ENCODE measurements at regions not wholly inside any gene's neighbourhood (a gene's known extent, or its start where the extent isn't known, plus 50 kb on each side); places are given as distances from the start of the nearest gene placed in this dataset.

DNA sequence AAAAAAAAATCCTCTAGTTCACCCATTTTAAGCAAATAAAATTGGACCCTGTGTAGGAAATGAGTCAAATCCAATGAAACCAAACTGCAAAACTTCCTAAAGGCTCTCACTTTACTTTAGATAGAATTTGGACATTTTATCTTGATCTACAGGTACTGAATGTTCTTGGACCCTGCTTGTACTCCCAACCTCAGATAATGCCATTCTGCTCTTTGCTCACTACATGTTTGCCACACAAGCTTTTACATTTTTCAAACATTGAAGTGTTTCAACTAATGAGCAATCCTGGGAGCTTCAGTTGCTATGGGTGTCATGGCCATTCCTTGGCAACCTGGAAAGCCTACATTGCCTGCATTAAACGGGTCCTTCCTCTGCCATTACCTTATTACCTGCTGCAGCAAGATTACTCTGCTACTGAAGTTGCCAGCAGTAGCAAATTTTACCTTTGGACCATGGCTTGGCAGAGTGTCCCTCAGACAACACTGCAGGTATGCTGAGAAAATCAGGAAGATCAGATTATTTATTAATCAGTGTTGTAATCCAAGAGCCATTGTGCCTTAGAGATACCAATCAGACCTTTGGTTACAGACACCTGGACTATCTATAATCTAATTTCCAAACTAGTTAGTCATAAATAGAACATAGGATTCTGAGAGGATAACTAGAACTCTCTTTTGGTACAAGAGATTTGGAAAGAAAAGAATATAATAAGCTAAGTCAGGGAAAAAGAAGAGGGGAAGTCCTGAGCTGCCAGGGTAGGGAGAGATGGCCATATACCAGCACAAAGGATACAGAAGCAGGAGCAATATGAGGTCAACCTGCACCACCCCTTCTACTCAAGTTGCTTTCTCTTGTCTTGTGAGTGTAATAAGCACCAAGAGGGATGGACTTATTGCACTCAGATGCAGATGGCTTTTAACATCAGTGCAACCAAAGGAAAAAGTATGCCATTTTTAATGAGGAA is 293.3 kb upstream of the TFPI start:
- DNase-seq (ENCODE audit: insufficient read length, low spot score) (no peak), FAIRE-seq (no peak)
- TF ChIP-seq, protein P1, sequence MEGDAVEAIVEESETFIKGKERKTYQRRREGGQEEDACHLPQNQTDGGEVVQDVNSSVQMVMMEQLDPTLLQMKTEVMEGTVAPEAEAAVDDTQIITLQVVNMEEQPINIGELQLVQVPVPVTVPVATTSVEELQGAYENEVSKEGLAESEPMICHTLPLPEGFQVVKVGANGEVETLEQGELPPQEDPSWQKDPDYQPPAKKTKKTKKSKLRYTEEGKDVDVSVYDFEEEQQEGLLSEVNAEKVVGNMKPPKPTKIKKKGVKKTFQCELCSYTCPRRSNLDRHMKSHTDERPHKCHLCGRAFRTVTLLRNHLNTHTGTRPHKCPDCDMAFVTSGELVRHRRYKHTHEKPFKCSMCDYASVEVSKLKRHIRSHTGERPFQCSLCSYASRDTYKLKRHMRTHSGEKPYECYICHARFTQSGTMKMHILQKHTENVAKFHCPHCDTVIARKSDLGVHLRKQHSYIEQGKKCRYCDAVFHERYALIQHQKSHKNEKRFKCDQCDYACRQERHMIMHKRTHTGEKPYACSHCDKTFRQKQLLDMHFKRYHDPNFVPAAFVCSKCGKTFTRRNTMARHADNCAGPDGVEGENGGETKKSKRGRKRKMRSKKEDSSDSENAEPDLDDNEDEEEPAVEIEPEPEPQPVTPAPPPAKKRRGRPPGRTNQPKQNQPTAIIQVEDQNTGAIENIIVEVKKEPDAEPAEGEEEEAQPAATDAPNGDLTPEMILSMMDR (IDR thresholded peaks at IDR 0.05; ENCODE audit: insufficient read depth, missing control alignments): no peak

- DNase-seq (ENCODE audit: insufficient read length, low spot score) (no peak), FAIRE-seq (no peak)
- TF ChIP-seq, protein P1 (IDR thresholded peaks at IDR 0.05; ENCODE audit: insufficient read depth, missing control alignments): no peak
Observed at GRCh38 chr2:187851955-187852561, 297.8 kb upstream of the TFPI start.

DNA sequence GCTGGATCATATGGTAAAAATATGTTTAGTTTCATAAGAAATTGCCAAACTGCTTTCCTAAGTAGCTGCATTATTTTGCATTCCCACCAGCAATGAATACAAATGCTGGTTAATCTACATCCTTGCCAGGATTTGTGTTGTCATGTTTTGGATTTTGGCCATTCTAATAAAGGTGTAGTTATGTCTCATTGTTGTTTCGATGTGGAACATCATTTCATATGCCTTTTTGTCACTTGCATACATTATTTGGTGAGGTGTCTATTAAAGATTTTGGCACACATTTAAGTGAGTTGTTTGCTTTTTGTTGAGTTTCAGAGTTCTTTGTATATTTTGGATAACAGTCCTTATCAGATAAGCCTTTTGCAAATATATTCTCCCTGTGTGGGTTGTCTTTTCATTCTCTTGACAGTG is 299.2 kb upstream of the TFPI start:
- FAIRE-seq: no peak
- TF ChIP-seq, protein P1 (IDR thresholded peaks at IDR 0.05; ENCODE audit: insufficient read depth, missing control alignments): no peak

GRCh38 chr2:187854801-187855200 is 300.6 kb upstream of the TFPI start:
- TF ChIP-seq, protein P1 (IDR thresholded peaks at IDR 0.05; ENCODE audit: insufficient read depth, missing control alignments): no peak
- no peak for FAIRE-seq
- DNase-seq (ENCODE audit: insufficient read length, low spot score): no peak

More for the DNA sequence above, 299.2 kb upstream of the TFPI start:
- DNase-seq (ENCODE audit: insufficient read length, low spot score): no peak

GRCh38 chr2:187855689-187856088 is 301.5 kb upstream of the TFPI start:
- TF ChIP-seq, protein P1 (IDR thresholded peaks at IDR 0.05; ENCODE audit: insufficient read depth, missing control alignments): no peak
- FAIRE-seq (no peak), DNase-seq (ENCODE audit: insufficient read length, low spot score) (no peak)

GRCh38 chr2:187857826-187858225 is 303.6 kb upstream of the TFPI start:
- TF ChIP-seq, protein P1 (IDR thresholded peaks at IDR 0.05; ENCODE audit: insufficient read depth, missing control alignments): no peak
- DNase-seq (ENCODE audit: insufficient read length, low spot score) (no peak), FAIRE-seq (no peak)

- TF ChIP-seq, protein P1 (IDR thresholded peaks at IDR 0.05; ENCODE audit: insufficient read depth, missing control alignments): no peak
- FAIRE-seq: no peak
- DNase-seq (ENCODE audit: insufficient read length, low spot score): no peak
Observed at GRCh38 chr2:187862715-187863114, 308.5 kb upstream of the TFPI start.
